ENCODE measurements at regions not wholly inside any gene's neighbourhood (a gene's known extent, or its start where the extent isn't known, plus 50 kb on each side); places are given as distances from the start of the nearest gene placed in this dataset.

DNA sequence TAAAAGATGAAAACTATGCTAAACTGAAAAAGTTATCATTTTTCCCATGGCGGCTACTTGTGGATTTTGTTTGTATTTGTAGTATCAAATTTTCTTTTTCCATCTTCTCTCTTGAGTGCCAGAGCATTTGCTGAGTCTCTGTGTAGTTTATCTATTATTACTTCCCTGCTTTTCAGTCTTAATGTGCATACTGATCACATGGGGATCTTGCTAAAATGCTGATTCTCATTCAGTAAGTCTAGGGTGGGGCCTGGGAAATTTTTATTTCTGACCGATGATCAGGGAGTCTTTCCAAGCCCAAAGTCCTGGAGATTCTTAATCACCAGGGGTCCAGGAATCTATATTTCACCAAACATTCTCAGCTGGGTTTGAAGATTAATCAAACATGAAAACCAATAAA is 189.0 kb upstream of the GOT2 start:
- TF ChIP-seq POLR2A (IDR thresholded peaks at IDR 0.05) (no peak), CTCF (IDR thresholded peaks at IDR 0.05) (no peak), EP300 (IDR thresholded peaks at IDR 0.05) (no peak)

Measured in upper lobe of left lung (tissue), 4 donors.